GM19438 (cell line): ENCODE measurements at regions not wholly inside any gene's neighbourhood (a gene's known extent, or its start where the extent isn't known, plus 50 kb on each side); places are given as distances from the start of the nearest gene placed in this dataset.

Source experiments
- ATAC-seq: cut with Tn5 transposase; IDR thresholded peaks from one replicate; pipeline ENCODE4 v1.9.1; 2021; ENCODE audit warnings: low read depth; ENCODE audit not compliant: unreplicated experiment

- no peak for ATAC-seq
These were observed 61.6 kb upstream of the RAB27B start for GRCh38 chr18:54766634-54767033.

- ATAC-seq = no peak
These were observed 61.2 kb upstream of the RAB27B start for GRCh38 chr18:54767098-54767497.

GRCh38 chr18:54769526-54770464 is 58.5 kb upstream of the RAB27B start:
- no peak for ATAC-seq

- no peak for ATAC-seq
These were observed 56.2 kb upstream of the RAB27B start for GRCh38 chr18:54772056-54772455.

- ATAC-seq = no peak
These were observed 53.9 kb upstream of the RAB27B start for GRCh38 chr18:54774423-54774822.

- no peak for ATAC-seq
These were observed 53.2 kb upstream of the RAB27B start for GRCh38 chr18:54774981-54775665.

- ATAC-seq = no peak
These were observed 52.6 kb upstream of the RAB27B start for GRCh38 chr18:54775686-54776085.

GRCh38 chr18:54776282-54776977 is 51.8 kb upstream of the RAB27B start:
- ATAC-seq = peak; percentile 38

- peak; percentile 59 for ATAC-seq
These were observed 51.0 kb upstream of the RAB27B start for GRCh38 chr18:54777118-54777791.

GRCh38 chr18:54777989-54778388 is 50.3 kb upstream of the RAB27B start:
- no peak for ATAC-seq
